ENCODE measurements at regions not wholly inside any gene's neighbourhood (a gene's known extent, or its start where the extent isn't known, plus 50 kb on each side); places are given as distances from the start of the nearest gene placed in this dataset.
A peak's percentile ranks its signal among the peaks of the same experiment; 100 is the strongest.

- no peaks in the 10 kb centered on the region for H3K9me3 ChIP-seq (ENCODE audit: severe bottlenecking)
- DNase-seq (ENCODE audit: low spot score) (no peak), ATAC-seq (ENCODE audit: low read depth) (no peak)
- H3K36me3 ChIP-seq (ENCODE audit: low read depth): no peaks in the 10 kb centered on the region
- no peak overlapping the region for H3K27ac ChIP-seq (ENCODE audit: poor library complexity, severe bottlenecking)
- H3K27me3 ChIP-seq (ENCODE audit: insufficient read depth, poor library complexity, severe bottlenecking): no peaks in the 10 kb centered on the region
- TF ChIP-seq CTCF (IDR thresholded peaks at IDR 0.05; ENCODE audit: poor library complexity, severe bottlenecking): no peak
- no peak overlapping the region for H3K4me3 ChIP-seq (ENCODE audit: severe bottlenecking)
- H3K4me1 ChIP-seq (ENCODE audit: insufficient read depth, poor library complexity, severe bottlenecking): no peaks in the 10 kb centered on the region
Observed at GRCh38 chr12:59944177-59944576, 348.3 kb downstream of the SLC16A7 start.

GRCh38 chr12:59946635-59947034 lies 350.8 kb downstream of the SLC16A7 start:
- Histone ChIP-seq H3K27me3 (ENCODE audit: insufficient read depth, poor library complexity, severe bottlenecking) (no peaks in the 10 kb centered on the region), H3K4me3 (ENCODE audit: severe bottlenecking) (no peak overlapping the region), H3K27ac (ENCODE audit: poor library complexity, severe bottlenecking) (no peak overlapping the region), H3K36me3 (ENCODE audit: low read depth) (no peaks in the 10 kb centered on the region), H3K4me1 (ENCODE audit: insufficient read depth, poor library complexity, severe bottlenecking) (no peaks in the 10 kb centered on the region), H3K9me3 (ENCODE audit: severe bottlenecking) (no peaks in the 10 kb centered on the region)
- TF ChIP-seq CTCF (IDR thresholded peaks at IDR 0.05; ENCODE audit: poor library complexity, severe bottlenecking): no peak
- no peak for DNase-seq (ENCODE audit: low spot score)
- ATAC-seq (ENCODE audit: low read depth): no peak

GRCh38 chr12:59963546-59963945 lies 367.7 kb downstream of the SLC16A7 start:
- H3K4me3 ChIP-seq (ENCODE audit: severe bottlenecking): no peak overlapping the region
- H3K9me3 ChIP-seq (ENCODE audit: severe bottlenecking): no peaks in the 10 kb centered on the region

GRCh38 chr12:59972905-59973304 lies 377.1 kb downstream of the SLC16A7 start:
- Histone ChIP-seq H3K9me3 (ENCODE audit: severe bottlenecking) (no peaks in the 10 kb centered on the region), H3K4me3 (ENCODE audit: severe bottlenecking) (no peak overlapping the region), H3K36me3 (ENCODE audit: low read depth) (no peaks in the 10 kb centered on the region), H3K4me1 (ENCODE audit: insufficient read depth, poor library complexity, severe bottlenecking) (peaks cover 20% of the 10 kb centered on the region), H3K27ac (ENCODE audit: poor library complexity, severe bottlenecking) (peak overlapping the region; percentile 90), H3K27me3 (ENCODE audit: insufficient read depth, poor library complexity, severe bottlenecking) (no peaks in the 10 kb centered on the region)
- peak; percentile 81 for ATAC-seq (ENCODE audit: low read depth)
- DNase-seq (ENCODE audit: low spot score): no peak
- TF ChIP-seq CTCF (IDR thresholded peaks at IDR 0.05; ENCODE audit: poor library complexity, severe bottlenecking): no peak

More at GRCh38 chr12:59963546-59963945, 367.7 kb downstream of the SLC16A7 start:
- TF ChIP-seq CTCF (IDR thresholded peaks at IDR 0.05; ENCODE audit: poor library complexity, severe bottlenecking): no peak
- Histone ChIP-seq H3K27ac (ENCODE audit: poor library complexity, severe bottlenecking) (no peak overlapping the region), H3K4me1 (ENCODE audit: insufficient read depth, poor library complexity, severe bottlenecking) (no peaks in the 10 kb centered on the region), H3K27me3 (ENCODE audit: insufficient read depth, poor library complexity, severe bottlenecking) (no peaks in the 10 kb centered on the region), H3K36me3 (ENCODE audit: low read depth) (no peaks in the 10 kb centered on the region)
- ATAC-seq (ENCODE audit: low read depth) (no peak), DNase-seq (ENCODE audit: low spot score) (no peak)

- Histone ChIP-seq H3K9me3 (ENCODE audit: severe bottlenecking) (no peaks in the 10 kb centered on the region), H3K27ac (ENCODE audit: poor library complexity, severe bottlenecking) (peak overlapping the region; percentile 90), H3K27me3 (ENCODE audit: insufficient read depth, poor library complexity, severe bottlenecking) (no peaks in the 10 kb centered on the region), H3K36me3 (ENCODE audit: low read depth) (no peaks in the 10 kb centered on the region), H3K4me1 (ENCODE audit: insufficient read depth, poor library complexity, severe bottlenecking) (peaks cover 20% of the 10 kb centered on the region), H3K4me3 (ENCODE audit: severe bottlenecking) (no peak overlapping the region)
- TF ChIP-seq CTCF (IDR thresholded peaks at IDR 0.05; ENCODE audit: poor library complexity, severe bottlenecking): no peak
- DNase-seq (ENCODE audit: low spot score) (no peak), ATAC-seq (ENCODE audit: low read depth) (peak; percentile 93)
Observed at GRCh38 chr12:59973515-59973914, 377.7 kb downstream of the SLC16A7 start.

Measured in RWPE2 (cell line).